H1 (cell line): ENCODE measurements at regions not wholly inside any gene's neighbourhood (a gene's known extent, or its start where the extent isn't known, plus 50 kb on each side); places are given as distances from the start of the nearest gene placed in this dataset.

Experiments
- CBX5 ChIP-seq: fragments of 300-800, 300-1000 bp; sonication (generic); IDR thresholded peaks from 2 replicates; pipeline ENCODE4 v1.7.1; 2016; ENCODE audit warnings: antibody characterized with exemption, low read length, low read depth
- EZH2 ChIP-seq: fragments of 200-600 bp; sonication (generic); IDR thresholded peaks from 2 replicates; pipeline ENCODE4 v1.7.1; 2012; ENCODE audit warnings: low read depth, mild to moderate bottlenecking, moderate library complexity, low read length, inconsistent platforms; ENCODE audit not compliant: severe bottlenecking
- GTF2F1 ChIP-seq: IDR thresholded peaks from 2 replicates; pipeline ENCODE4 v1.6.1; 2012; ENCODE audit warnings: low read depth, low read length, improper control_type of control experiment, borderline replicate concordance
- KDM4A ChIP-seq: IDR thresholded peaks from one replicate; pipeline ENCODE4 v1.7.1; 2012; ENCODE audit warnings: low read depth, mild to moderate bottlenecking, moderate library complexity, low read length, inconsistent platforms; ENCODE audit not compliant: severe bottlenecking
- POLR2A ChIP-seq, 2 experiments: IDR thresholded peaks; 1 replicate in 1 of 2; 2 replicates in 1 of 2; pipeline ENCODE4 v1.6.1; 2011; ENCODE audit warnings: low read depth in 2 of 2, low read length in 2 of 2, mild to moderate bottlenecking in 2 of 2; ENCODE audit errors: control extremely low read depth in 1 of 2
- TAF1 ChIP-seq: IDR thresholded peaks from 2 replicates; pipeline ENCODE4 v1.6.1; 2011; ENCODE audit warnings: mild to moderate bottlenecking, low read depth, low read length
- TF ChIP-seq, protein P1 (sequence below): fragments of 300-600 bp; sonication (generic); IDR thresholded peaks from 2 replicates; pipeline ENCODE4 v1.7.1; 2012; ENCODE audit warnings: low read length, moderate library complexity, mild to moderate bottlenecking, inconsistent platforms; ENCODE audit not compliant: insufficient replicate concordance
- TF ChIP-seq, protein P2 (sequence below): IDR thresholded peaks from 2 replicates; pipeline ENCODE4 v1.6.1; 2012; ENCODE audit warnings: inconsistent platforms
- TF ChIP-seq, protein P3 (sequence below), 3 experiments: IDR thresholded peaks; 1 replicate in 2 of 3; 2 replicates in 1 of 3; pipeline versions ENCODE4 v1.5.1 to v1.6.1; 2011; ENCODE audit warnings: low read length in 3 of 3, mild to moderate bottlenecking in 3 of 3, inconsistent platforms in 2 of 3, low read depth in 1 of 3, moderate library complexity in 1 of 3; ENCODE audit not compliant: insufficient read depth in 1 of 3; ENCODE audit errors: control extremely low read depth in 1 of 3

DNA sequence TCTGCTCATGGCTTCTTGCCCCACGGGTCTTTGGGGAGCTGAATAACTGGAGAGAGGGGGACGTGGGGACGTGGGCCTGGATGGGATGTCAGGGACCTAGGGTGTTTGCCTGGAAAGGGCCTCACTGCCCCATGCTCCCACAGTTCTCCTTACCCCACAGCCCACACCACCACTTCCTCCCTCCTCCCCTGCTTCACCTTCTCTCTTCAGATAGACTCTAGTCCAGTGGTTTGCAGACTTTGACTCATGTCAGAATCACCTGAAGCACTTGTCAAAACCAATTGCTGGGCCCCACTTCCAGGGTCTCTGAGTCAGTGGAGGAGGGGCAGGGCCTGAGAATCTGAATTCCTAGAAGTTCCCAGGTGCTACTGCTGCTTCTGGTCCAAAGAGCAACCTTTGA is 327.4 kb downstream of the RPS24 start (continued):
- TF ChIP-seq, protein P1, sequence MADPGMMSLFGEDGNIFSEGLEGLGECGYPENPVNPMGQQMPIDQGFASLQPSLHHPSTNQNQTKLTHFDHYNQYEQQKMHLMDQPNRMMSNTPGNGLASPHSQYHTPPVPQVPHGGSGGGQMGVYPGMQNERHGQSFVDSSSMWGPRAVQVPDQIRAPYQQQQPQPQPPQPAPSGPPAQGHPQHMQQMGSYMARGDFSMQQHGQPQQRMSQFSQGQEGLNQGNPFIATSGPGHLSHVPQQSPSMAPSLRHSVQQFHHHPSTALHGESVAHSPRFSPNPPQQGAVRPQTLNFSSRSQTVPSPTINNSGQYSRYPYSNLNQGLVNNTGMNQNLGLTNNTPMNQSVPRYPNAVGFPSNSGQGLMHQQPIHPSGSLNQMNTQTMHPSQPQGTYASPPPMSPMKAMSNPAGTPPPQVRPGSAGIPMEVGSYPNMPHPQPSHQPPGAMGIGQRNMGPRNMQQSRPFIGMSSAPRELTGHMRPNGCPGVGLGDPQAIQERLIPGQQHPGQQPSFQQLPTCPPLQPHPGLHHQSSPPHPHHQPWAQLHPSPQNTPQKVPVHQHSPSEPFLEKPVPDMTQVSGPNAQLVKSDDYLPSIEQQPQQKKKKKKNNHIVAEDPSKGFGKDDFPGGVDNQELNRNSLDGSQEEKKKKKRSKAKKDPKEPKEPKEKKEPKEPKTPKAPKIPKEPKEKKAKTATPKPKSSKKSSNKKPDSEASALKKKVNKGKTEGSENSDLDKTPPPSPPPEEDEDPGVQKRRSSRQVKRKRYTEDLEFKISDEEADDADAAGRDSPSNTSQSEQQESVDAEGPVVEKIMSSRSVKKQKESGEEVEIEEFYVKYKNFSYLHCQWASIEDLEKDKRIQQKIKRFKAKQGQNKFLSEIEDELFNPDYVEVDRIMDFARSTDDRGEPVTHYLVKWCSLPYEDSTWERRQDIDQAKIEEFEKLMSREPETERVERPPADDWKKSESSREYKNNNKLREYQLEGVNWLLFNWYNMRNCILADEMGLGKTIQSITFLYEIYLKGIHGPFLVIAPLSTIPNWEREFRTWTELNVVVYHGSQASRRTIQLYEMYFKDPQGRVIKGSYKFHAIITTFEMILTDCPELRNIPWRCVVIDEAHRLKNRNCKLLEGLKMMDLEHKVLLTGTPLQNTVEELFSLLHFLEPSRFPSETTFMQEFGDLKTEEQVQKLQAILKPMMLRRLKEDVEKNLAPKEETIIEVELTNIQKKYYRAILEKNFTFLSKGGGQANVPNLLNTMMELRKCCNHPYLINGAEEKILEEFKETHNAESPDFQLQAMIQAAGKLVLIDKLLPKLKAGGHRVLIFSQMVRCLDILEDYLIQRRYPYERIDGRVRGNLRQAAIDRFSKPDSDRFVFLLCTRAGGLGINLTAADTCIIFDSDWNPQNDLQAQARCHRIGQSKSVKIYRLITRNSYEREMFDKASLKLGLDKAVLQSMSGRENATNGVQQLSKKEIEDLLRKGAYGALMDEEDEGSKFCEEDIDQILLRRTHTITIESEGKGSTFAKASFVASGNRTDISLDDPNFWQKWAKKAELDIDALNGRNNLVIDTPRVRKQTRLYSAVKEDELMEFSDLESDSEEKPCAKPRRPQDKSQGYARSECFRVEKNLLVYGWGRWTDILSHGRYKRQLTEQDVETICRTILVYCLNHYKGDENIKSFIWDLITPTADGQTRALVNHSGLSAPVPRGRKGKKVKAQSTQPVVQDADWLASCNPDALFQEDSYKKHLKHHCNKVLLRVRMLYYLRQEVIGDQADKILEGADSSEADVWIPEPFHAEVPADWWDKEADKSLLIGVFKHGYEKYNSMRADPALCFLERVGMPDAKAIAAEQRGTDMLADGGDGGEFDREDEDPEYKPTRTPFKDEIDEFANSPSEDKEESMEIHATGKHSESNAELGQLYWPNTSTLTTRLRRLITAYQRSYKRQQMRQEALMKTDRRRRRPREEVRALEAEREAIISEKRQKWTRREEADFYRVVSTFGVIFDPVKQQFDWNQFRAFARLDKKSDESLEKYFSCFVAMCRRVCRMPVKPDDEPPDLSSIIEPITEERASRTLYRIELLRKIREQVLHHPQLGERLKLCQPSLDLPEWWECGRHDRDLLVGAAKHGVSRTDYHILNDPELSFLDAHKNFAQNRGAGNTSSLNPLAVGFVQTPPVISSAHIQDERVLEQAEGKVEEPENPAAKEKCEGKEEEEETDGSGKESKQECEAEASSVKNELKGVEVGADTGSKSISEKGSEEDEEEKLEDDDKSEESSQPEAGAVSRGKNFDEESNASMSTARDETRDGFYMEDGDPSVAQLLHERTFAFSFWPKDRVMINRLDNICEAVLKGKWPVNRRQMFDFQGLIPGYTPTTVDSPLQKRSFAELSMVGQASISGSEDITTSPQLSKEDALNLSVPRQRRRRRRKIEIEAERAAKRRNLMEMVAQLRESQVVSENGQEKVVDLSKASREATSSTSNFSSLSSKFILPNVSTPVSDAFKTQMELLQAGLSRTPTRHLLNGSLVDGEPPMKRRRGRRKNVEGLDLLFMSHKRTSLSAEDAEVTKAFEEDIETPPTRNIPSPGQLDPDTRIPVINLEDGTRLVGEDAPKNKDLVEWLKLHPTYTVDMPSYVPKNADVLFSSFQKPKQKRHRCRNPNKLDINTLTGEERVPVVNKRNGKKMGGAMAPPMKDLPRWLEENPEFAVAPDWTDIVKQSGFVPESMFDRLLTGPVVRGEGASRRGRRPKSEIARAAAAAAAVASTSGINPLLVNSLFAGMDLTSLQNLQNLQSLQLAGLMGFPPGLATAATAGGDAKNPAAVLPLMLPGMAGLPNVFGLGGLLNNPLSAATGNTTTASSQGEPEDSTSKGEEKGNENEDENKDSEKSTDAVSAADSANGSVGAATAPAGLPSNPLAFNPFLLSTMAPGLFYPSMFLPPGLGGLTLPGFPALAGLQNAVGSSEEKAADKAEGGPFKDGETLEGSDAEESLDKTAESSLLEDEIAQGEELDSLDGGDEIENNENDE: no peak
- no peak for TF ChIP-seq GTF2F1
- TF ChIP-seq CBX5: no peak
- TF ChIP-seq TAF1: no peak
- TF ChIP-seq, protein P2, sequence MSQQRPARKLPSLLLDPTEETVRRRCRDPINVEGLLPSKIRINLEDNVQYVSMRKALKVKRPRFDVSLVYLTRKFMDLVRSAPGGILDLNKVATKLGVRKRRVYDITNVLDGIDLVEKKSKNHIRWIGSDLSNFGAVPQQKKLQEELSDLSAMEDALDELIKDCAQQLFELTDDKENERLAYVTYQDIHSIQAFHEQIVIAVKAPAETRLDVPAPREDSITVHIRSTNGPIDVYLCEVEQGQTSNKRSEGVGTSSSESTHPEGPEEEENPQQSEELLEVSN: no peak
- no peak for TF ChIP-seq EZH2
- TF ChIP-seq POLR2A (IDR thresholded peaks at IDR 0.05; ENCODE audit: control extremely low read depth in 1 of 2, low read depth in 2 of 2, low read length in 2 of 2): no peak
- TF ChIP-seq KDM4A: no peak
- TF ChIP-seq, protein P3, sequence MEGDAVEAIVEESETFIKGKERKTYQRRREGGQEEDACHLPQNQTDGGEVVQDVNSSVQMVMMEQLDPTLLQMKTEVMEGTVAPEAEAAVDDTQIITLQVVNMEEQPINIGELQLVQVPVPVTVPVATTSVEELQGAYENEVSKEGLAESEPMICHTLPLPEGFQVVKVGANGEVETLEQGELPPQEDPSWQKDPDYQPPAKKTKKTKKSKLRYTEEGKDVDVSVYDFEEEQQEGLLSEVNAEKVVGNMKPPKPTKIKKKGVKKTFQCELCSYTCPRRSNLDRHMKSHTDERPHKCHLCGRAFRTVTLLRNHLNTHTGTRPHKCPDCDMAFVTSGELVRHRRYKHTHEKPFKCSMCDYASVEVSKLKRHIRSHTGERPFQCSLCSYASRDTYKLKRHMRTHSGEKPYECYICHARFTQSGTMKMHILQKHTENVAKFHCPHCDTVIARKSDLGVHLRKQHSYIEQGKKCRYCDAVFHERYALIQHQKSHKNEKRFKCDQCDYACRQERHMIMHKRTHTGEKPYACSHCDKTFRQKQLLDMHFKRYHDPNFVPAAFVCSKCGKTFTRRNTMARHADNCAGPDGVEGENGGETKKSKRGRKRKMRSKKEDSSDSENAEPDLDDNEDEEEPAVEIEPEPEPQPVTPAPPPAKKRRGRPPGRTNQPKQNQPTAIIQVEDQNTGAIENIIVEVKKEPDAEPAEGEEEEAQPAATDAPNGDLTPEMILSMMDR (IDR thresholded peaks at IDR 0.05; ENCODE audit: control extremely low read depth in 1 of 3, insufficient read depth in 1 of 3, low read depth in 1 of 3, low read length in 3 of 3): no peak
